Inflammatory macrophage (primary cell): ENCODE measurements at regions not wholly inside any gene's neighbourhood (a gene's known extent, or its start where the extent isn't known, plus 50 kb on each side); places are given as distances from the start of the nearest gene placed in this dataset.

Experiments used
- DNase-seq, 2 donors: peaks; one replicate each; pipeline ENCODE4 v3.0.0-alpha.2; 2020 to 2022

DNA sequence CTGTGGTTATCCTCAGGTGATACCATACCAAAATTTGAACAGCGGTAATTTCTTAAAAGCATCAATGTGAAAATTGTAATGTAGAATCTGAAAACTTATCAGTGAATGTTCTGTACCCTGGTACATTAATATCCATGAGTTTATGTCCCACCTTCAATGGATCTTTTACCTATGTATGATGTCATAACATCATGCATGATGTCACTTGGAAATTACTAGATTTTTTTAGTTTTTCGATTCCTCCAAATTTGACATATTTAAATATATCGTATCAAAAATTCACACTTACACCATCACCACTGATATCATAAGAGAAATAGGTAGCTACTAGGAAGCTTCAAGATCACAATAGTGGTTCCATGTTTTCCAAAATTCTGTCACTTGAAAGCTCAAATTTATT lies 95.0 kb upstream of the AKR1E2 start:
- DNase-seq: no peak

DNA sequence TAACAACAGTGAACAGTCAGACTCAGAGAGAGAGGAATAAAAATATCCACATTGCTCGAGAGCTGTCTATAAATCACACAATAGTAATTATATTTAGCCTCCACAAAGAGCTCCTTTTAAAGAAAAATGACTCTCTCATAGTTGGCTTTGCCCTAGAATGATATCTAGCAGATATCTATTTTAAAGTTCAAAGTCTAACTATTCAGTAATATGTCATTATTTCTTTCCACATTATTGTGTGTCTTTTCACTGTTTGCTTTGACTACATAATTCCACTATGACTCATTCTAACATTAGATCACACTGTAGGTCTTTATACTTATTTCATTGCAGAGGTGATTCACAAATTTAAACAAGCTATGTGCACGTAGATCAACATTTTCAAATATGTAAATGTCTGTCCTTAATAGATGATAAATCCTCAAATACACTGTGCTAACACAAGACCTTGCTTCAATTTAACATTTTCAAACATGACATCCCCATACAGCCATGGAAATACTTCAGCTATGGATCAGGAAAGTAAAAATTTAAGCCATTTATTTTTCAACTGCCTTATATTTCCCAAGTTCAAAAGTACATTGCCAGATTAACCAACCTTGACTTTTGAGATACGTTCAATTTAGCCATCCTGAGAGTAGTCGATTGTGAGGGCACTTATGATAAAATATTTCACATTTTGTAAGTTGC lies 99.9 kb upstream of the AKR1E2 start:
- DNase-seq: no peak

DNA sequence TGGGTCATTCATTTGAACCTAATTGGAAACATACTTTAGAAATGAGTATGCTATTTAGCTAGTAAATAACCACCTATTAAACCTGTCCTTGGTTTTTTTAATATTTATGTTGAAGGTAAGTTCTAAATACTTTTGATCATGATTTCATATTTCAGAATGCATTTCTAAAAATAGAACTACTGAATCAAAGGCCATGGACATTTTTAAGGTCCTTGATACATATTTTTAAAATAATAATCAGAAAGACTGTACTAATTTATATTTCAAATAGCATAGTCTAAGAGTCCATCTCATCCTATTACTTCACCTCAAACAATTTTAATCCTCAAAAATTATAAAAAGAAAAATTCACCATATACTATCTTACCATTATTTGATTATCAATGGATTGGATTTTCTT lies 102.1 kb upstream of the AKR1E2 start:
- DNase-seq: no peak

DNA sequence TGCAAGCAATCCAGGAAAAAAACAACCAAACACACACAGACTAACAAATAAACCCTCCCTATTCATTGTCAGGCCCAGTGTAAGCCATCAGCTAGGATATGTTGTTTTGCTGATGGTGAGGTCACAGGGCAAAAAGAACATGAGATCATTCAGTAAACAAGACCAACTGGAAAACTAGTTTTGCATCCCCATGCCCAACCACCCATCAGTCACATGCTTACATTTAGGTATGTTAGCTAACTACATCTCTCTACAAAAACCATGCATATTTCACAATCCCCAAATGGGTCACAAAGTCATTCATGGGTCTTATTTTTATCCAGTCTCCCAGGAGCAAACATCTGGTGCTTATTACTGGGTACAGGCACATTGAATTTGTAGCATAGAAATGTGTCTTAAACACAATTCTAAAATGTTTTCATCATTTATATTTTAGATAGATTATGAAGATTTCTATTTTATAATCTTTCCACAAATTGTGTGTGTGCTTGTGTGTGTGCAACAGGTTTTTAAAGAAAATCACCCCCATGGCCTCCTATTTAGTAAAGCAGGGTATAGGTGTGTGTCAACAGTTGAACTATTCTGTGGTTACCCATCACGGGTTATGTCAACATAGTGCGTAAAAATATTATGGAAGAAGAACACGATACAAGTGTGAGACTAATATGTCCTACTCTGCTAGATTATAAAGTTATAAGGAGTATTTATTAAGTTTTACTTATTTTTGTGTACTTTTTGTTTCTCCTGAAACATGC lies 103.8 kb upstream of the AKR1E2 start:
- DNase-seq: no peak

DNA sequence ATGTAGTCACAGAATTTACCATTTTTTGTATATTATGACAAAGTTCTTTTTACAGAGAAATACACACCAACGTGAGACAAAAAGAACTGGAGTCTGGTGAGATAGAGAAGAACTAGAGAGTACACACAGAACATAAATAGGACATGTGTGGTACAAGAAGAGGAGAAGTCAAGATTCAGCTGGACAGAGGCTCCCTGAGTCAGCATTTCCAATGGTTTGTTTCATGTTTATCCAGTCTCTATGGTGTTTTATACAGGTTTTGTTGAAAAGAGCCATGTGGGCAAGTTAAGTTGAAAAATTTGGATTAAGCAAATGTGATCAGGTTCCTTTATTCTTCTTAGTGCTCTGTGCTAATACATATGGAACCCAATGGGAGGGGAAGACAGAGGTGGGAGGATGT lies 105.5 kb upstream of the AKR1E2 start:
- peak in 1 of 2 donors; percentile 8 for DNase-seq

DNA sequence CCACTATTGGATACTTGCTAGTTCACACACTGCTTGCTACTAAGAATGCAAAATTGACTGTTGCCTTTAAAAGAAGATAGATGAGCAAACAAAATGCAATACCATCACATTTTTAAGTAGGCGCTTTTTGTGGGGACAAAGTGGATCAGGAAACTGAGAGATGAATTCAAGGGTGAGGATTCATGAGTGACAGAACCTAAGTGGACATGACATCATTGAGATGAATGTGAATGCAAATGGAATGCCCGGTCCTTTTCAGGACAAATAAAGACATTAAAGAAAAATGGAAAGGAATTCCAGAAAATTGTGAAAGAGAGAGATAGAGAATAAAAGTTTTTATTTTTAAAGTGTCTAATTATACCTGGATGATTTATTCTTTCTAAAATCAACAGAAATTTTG lies 106.3 kb upstream of the AKR1E2 start:
- no peak for DNase-seq

DNA sequence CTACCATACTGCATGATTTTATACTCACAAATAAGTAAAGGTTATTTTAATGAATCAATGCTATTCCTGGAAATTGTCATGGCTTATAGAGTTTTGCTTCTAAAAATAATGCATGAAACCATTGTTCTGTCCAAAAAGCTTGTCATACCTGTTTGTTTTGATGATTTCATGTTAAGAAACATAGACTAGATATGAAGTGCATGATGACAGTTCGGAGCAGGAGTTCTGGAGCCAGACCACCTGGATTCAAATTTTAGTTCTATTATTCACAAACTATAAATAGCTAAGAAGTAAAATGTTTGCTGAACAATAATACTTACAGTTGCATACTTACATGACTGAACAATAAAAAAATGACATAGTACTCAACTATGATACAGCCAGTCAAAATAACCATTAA lies 107.0 kb upstream of the AKR1E2 start:
- DNase-seq: no peak

DNA sequence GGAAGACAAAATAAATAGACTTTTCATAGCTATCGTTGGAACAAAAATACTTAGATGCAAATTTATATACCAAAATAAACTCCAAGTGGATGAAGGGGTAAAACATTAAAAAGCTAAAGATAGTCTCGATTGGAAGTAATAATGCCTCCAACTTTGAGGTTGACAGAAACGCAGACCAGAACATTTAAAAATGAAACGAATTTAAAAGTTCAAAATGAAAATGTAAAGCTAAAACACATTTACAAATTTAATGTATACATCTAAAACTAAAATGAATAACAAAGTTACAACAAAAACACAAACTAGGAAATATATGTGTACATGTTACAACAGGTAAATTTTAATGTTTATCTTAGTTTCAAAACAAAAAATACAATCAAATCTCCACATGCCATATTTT lies 107.5 kb upstream of the AKR1E2 start:
- DNase-seq: no peak

DNA sequence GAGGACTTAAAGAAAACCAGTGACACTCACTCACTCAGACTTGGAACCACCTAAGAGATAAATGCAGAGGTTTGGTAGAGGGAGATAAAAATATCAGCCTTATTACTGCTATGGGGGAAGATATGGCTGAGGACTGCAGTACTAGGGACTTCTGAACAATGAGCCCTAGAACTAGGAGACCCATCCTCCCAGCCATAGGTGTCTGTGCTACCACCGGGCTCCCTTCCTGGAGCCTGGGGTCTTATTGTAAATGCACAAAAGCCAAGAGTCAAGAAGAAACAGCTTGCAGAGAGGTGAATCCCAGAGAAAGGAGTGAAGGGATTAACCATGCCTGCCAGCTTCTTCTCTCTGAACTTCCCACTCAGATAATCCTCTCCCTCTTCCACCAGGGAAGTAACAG lies 108.3 kb upstream of the AKR1E2 start:
- DNase-seq: no peak

DNA sequence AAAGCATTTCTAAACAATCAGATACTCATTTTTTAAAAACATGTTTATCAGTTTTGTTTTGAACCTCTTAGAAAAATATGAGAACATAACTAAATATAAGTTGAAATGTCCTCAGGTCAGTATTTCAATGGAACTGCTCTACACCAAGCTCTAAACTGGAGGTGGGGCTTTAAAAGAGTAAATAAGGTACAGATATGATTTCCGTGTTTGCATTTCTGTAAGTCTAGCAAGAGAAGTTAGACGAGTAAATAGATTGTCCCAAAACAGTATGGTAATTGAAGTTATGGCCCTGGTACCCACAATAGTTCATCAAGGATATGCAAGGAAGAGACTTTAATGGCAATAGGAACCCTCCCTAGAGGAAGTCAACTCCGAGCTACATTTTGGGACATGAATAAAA lies 115.1 kb upstream of the AKR1E2 start:
- no peak for DNase-seq

DNA sequence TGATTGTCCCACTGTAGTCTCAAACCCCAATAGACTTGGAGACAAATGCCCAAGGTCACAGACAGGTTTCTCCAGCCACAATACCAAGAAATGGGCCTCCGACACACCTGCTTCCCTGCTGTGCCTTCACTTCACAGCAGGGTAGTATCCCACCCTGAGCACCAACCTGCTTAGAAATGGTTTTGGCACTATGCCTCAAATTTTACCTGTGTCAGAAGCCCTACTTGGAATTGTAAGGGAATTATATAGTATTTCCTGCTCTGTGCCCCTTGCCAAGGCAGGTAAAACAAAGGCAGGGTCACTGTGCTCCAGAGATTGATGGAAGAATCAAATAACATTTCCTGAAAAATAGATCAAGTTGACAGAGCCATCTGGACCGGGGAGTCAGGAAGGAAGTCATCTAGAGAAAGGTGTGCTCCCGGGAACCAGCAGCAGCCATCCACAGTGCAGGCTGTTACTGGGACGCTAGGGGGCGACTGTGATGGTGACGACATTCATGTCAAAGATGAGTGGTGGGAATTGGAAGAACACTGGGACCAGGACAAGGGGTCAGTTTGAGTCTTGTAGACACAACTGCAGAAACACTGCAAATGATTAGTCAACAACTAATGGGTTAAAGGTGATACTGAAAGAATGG lies 117.8 kb upstream of the AKR1E2 start:
- DNase-seq: no peak

DNA sequence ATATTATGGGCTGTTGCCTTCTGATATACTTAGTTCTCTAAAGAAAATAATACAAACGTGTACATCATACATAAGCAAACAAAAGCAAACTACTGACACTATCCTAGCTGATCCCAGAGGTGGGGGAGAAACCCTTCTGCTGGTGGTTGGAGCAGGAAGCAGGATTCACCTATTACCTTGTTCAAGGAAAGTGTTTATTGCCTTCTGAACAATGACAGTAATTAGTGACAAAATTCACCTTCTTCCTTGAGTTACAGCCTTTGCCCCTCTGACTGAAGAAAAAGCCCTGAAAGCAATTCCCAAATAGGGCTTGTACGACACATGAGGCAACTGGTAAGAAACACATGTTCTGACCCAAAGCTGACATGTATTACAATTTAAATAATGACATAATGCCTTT lies 118.8 kb upstream of the AKR1E2 start:
- no peak for DNase-seq

DNA sequence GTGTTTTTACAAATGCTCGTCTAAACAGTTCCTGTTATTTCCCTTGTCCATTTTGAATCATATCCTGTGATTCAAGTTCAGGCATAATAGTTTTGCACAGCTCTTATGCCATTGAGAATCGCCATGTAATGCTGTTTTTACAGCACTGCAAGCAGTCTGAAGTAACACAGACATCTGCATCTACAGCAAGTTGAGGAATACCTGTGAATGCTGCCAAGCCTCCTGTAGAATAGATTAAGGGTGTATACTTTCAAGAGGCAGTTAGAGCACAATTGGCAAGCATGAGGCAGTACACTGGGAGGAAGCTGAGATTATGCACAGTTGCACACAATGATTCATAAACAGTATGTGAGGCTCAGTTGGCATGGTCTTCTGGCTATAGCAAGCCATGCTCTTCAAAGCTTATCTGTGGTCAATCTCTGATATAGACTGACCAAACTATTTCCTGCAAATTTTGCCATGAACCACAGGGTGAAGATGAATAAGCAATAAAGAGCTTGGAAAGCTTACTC lies 121.9 kb upstream of the AKR1E2 start:
- DNase-seq: peak; percentile 54 to 73

DNA sequence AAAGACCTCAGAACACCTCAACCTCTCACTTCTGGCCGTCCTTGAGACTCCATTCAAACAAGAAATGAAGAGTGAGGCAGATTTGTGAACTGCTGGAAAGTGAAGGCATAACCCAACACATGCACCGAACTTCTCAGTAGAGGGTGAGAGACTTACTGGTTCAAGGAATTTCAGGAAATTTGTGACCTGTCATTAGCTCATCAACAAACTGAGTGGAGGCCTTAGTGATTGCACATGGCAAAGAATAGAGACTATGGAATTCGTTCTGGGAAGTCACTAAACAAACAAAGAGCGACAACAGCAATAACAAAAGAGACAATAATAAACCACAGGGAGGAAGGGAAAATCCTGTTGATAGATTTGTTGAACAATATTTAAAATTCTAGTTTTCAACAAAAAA lies 125.0 kb upstream of the AKR1E2 start:
- no peak for DNase-seq

DNA sequence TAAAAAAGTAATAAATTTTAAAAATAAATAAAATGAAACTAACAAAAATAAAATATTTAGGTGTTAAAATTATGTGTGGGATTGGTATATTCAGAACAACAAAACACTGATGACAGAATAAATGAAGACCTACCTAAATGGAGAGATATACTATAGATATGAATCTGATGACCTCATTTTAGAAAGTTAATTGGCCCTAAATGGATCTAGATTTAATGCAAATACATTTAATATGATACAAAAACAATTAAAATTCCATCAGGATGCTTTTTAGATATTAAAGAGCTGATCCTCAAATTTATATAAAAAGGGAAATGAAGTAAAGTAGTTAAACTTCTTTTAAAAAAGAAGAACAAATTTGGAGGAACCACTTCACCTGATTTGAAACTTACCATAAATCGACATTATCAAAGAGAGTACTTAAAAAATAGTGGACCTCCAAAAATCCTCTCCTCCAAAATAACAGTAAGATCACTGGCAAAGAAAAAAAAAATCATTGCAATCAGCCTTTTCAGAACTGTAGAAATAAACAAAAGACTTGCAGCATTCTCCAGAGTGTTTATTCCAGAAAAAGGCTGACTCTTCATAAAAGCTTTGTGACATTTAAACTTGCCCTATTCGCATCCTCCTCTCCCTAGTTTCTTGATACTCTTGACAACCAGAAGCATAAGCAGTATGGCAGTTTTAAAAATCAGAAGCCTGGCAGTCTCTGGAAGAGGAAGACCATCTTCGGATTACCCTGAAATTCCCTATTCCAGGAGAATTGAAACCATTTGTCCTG lies 125.9 kb upstream of the AKR1E2 start:
- DNase-seq: no peak

DNA sequence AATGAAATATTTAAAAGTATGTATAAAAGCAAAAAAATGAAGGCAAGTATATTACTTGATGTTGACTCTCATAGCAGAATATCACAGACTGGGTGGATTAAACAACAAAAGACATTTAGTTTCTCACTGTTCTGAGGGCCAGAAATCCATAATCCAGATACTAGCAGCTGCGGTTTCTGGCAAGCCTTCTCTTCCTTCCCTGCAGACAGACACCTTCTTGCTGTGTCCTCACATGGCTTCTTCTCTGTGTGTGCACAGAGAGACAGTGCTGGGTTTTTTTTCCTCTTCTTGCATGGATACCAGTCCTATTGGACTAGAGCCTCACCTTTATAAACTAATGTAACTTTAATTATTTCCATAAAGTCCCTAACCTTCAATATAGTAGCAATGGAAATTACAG lies 127.9 kb upstream of the AKR1E2 start:
- no peak for DNase-seq

DNA sequence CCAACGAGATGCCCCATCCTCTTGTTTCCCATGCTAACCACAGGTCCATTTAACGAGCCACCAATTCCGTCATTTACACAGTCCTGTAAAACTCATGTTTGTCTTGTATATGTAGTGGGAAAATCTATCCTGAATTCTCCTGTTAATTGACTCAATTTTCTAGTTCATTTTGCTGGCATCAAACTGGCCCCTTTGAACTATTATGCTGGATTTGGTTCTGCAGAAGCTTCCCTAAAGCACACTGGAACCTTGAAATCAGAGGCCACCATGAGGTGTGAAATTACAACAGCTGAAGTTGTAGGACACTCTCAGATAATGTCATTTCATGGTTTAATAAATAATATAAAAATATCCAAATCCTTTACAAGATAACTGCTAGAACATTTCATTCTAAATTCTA lies 129.8 kb upstream of the AKR1E2 start:
- DNase-seq: no peak

DNA sequence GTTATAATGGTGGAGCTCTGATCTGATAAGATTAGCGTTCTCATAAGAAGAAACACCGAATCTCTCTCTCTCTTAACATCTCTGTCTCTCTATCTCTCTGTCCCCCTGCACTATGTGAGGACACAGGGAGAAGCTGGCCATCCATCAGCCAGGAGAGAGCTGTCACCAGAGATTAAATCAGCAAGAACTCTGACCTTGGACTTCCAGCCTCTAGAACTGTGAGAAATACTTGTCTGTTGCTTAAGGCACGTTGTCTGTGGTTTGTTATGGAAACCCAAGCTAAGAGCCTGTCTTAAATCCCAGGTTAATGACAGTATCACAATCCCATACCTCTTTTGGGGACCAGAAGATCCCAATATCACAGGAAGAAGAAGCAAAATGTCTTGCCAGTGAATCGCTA lies 132.0 kb upstream of the AKR1E2 start:
- DNase-seq: no peak

DNA sequence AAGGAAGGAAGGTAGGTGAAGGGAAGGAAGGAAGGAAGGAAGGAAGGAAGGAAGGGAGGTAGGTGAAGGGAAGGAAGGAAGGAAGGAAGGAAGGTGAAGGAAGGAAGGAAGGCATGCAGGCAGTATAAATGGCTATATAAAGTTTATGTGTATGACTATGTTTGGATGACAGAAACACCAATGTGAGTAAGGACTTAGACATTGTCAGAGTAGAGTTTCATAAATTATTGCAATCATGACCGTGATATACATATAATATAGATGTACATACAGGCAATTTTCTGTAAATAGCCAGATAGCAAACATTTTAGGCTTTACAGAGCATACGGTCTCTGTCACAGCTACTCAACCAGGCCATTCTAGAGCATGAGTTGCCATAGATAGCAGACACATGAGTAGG lies 133.8 kb upstream of the AKR1E2 start:
- DNase-seq: no peak

DNA sequence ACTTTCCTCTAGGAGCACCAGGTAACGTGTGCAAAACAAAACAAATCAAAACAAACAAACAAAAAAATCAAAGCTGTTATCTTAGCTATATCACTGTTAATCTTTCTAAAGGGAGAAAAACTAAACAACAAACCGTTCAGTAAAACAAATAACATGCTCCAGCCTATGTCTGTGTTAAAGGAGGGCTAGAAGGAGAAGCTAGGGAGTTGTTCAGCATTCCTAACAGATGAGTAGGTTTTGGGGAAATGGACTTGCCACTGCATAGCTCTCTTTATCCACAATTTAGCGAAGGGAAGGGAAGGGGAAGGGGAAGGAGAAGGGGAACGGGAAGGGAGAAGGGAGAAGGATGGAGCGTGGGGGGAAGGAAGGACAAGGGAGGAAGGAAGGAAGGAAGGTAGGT lies 134.2 kb upstream of the AKR1E2 start:
- DNase-seq: no peak

DNA sequence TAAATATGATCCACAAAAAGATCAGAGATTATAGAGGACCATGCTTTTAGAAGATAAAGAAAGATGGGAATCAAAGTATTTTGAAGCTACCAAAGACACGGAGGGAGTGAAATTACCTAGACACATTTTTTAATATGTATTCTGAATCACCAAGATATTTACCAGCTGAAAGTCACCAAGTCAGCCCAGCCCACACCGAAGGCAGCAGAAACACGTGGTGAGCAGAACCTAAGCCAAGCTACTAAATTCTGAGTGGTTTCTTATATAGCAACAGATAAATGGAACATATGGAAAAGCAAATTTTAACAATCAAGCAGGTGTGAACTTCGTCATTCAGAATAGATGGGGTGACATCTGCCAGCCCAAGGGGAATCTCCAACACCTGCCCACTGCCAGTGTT lies 134.7 kb upstream of the AKR1E2 start:
- no peak for DNase-seq

DNA sequence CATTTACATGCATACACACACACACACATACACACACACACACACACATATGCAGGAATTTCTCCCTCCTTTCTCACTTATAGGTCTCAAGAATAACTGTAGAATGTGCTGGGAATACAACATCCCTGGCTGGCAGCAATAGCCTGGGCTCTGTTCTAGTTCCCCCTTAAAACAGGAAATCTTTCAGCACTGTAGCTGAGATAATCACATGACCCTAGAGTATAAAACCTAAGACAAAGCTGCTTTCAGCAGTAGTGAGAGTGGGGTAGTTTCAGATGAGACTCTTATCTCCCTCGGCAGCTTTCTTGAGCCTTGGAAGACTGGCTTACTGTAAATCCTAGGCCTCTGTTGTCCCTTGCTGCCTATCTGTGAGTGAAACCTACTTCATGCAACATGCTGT lies 137.4 kb upstream of the AKR1E2 start:
- peak; percentile 49 to 51 for DNase-seq

DNA sequence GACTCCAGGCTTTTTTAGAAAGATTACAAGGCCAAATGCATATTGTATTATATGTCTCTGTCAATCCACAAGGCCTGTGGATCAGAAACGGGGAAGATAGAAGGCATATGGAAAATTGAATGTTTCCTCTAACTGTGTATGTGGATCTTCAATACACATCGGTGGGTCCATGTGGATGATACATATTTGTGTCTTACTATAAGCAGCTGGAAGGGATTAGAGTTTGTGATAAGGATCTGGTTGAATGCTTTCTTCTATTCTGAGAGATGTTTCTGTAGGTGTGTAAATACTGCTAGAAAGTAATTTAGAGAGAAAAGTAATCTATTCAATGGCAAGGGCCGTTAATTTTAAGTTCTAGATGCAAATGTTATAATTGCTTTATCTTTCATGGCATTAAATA lies 137.8 kb upstream of the AKR1E2 start:
- DNase-seq: no peak
